H1 (cell line): ENCODE measurements at regions not wholly inside any gene's neighbourhood (a gene's known extent, or its start where the extent isn't known, plus 50 kb on each side); places are given as distances from the start of the nearest gene placed in this dataset.

Experiments used
- CTCF ChIA-PET: fragments of 300-600 bp; sonication (Branson Sonifier 250); formaldehyde crosslinking; loops from one replicate; lab custom pipeline; 2021; ENCODE audit not compliant: partially characterized antibody; lab: Charles Lee
- POLR2A ChIA-PET: fragments of 300-600 bp; sonication (Branson Sonifier 250); formaldehyde crosslinking; loops from one replicate; lab custom pipeline; 2021; ENCODE audit warnings: inconsistent platforms; ENCODE audit not compliant: partially characterized antibody; lab: Charles Lee
- DNase-seq, 2 experiments: peaks; one replicate each; pipeline versions ENCODE4 v3.0.0 to v3.0.0-alpha.2; 2010 to 2022; ENCODE audit warnings: low spot score in 2 of 2, low read depth in 1 of 2, mixed read lengths in 1 of 2
- FAIRE-seq: peaks from 2 replicates; lab custom pipeline; 2011; peaks lifted over from hg19 to GRCh38; lab: Jason Lieb, UNC
- H2AFZ ChIP-seq: 2 replicates; pipeline ENCODE4 v1.8.1; 2012; ENCODE audit warnings: low read length, inconsistent platforms
- H2AK5ac ChIP-seq: 2 replicates; pipeline ENCODE4 v1.6.1; 2013; ENCODE audit warnings: low read depth, low read length
- H2BK120ac ChIP-seq: replicated peaks from 2 replicates; pipeline ENCODE3; 2013; ENCODE audit warnings: low read depth, low read length, inconsistent platforms
- H2BK12ac ChIP-seq: 2 replicates; pipeline ENCODE4 v1.6.1; 2013; ENCODE audit warnings: low read depth, low read length
- H2BK15ac ChIP-seq: 2 replicates; pipeline ENCODE4 v1.6.1; 2013; ENCODE audit warnings: low read length
- H2BK20ac ChIP-seq: 2 replicates; pipeline ENCODE4 v1.6.1; 2013; ENCODE audit warnings: low read length
- H2BK5ac ChIP-seq: 2 replicates; pipeline ENCODE4 v1.6.1; 2013; ENCODE audit warnings: low read depth, low read length
- H3K14ac ChIP-seq: 2 replicates; pipeline ENCODE4 v1.6.1; 2013; ENCODE audit warnings: inconsistent platforms; ENCODE audit not compliant: insufficient read length
- H3K18ac ChIP-seq: 2 replicates; pipeline ENCODE4 v1.6.1; 2013; ENCODE audit warnings: low read length; ENCODE audit errors: extremely low read depth
- H3K23ac ChIP-seq: 2 replicates; pipeline ENCODE4 v1.6.1; 2013; ENCODE audit warnings: inconsistent platforms; ENCODE audit not compliant: insufficient read length
- H3K23me2 ChIP-seq: 2 replicates; pipeline ENCODE4 v1.6.1; 2013; ENCODE audit warnings: low read depth, low read length
- H3K27ac ChIP-seq: 2 replicates; pipeline ENCODE4 v1.6.1; 2011; ENCODE audit warnings: low read depth, low read length, inconsistent platforms
- H3K27me3 ChIP-seq, 4 experiments: replicated peaks in 1 of 4; 1 replicate in 1 of 4; 2 replicates in 3 of 4; pipeline versions ENCODE4 v1.6.1 to v1.8.1; 2011 to 2013; ENCODE audit warnings: low read length in 3 of 4, mild to moderate bottlenecking in 3 of 4, inconsistent platforms in 2 of 4, mixed read lengths in 2 of 4, moderate library complexity in 1 of 4; ENCODE audit not compliant: control insufficient read depth in 3 of 4, insufficient read depth in 3 of 4; ENCODE audit errors: extremely low read depth in 1 of 4
- H3K36me3 ChIP-seq, 4 experiments: 2 replicates each; pipeline versions ENCODE4 v1.6.1 to v1.8.1; 2011 to 2013; ENCODE audit warnings: mild to moderate bottlenecking in 4 of 4, low read length in 3 of 4, moderate library complexity in 2 of 4, control low read depth in 1 of 4, inconsistent platforms in 1 of 4; ENCODE audit not compliant: insufficient read depth in 4 of 4, control insufficient read depth in 2 of 4
- H3K4ac ChIP-seq: replicated peaks from 2 replicates; pipeline ENCODE3; 2013; ENCODE audit warnings: low read length, low read depth, mixed read lengths, inconsistent platforms; ENCODE audit not compliant: insufficient read length
- H3K4me1 ChIP-seq, 4 experiments: replicated peaks in 1 of 4; 1 replicate in 1 of 4; 2 replicates in 3 of 4; pipeline versions ENCODE4 v1.6.1 to v1.8.1; 2011 to 2013; ENCODE audit warnings: low read length in 3 of 4, inconsistent platforms in 2 of 4, mixed read lengths in 1 of 4; ENCODE audit not compliant: insufficient read depth in 4 of 4, control insufficient read depth in 3 of 4
- H3K4me2 ChIP-seq, 2 experiments: 2 replicates each; pipeline versions ENCODE4 v1.6.1 to v1.8.1; 2011 to 2013; ENCODE audit warnings: low read depth in 2 of 2, low read length in 2 of 2, control low read depth in 1 of 2, inconsistent platforms in 1 of 2, mild to moderate bottlenecking in 1 of 2; ENCODE audit not compliant: insufficient read depth in 1 of 2
- H3K4me3 ChIP-seq, 4 experiments: fragments of 200-600, 300-600 bp in 1 of 4; sonication (generic), shearing (Covaris generic), sonication (Bioruptor Twin) in 1 of 4; 2 replicates each; pipeline versions ENCODE4 v1.5.1 to v1.8.1; 2011 to 2016; ENCODE audit warnings: low read length in 4 of 4, low read depth in 3 of 4, control low read depth in 2 of 4, inconsistent platforms in 2 of 4, mild to moderate bottlenecking in 2 of 4, mixed read lengths in 1 of 4, moderate library complexity in 1 of 4; ENCODE audit not compliant: insufficient read depth in 2 of 4; ENCODE audit errors: extremely low read depth in 1 of 4
- H3K56ac ChIP-seq: replicated peaks from 2 replicates; pipeline ENCODE3; 2013; ENCODE audit warnings: low read depth, mild to moderate bottlenecking, mixed read lengths, low read length, inconsistent platforms; ENCODE audit not compliant: insufficient read length
- H3K79me1 ChIP-seq: 2 replicates; pipeline ENCODE4 v1.6.1; 2013; ENCODE audit warnings: low read depth, low read length, control low read depth
- H3K79me2 ChIP-seq, 2 experiments: 2 replicates each; pipeline versions ENCODE4 v1.6.1 to v1.8.1; 2012 to 2013; ENCODE audit warnings: low read length in 2 of 2, mild to moderate bottlenecking in 2 of 2, inconsistent platforms in 1 of 2; ENCODE audit not compliant: insufficient read depth in 2 of 2, control insufficient read depth in 1 of 2
- H3K9ac ChIP-seq, 4 experiments: replicated peaks in 1 of 4; 1 replicate in 1 of 4; 2 replicates in 3 of 4; pipeline versions ENCODE4 v1.6.1 to v1.8.1; 2011 to 2013; ENCODE audit warnings: low read depth in 3 of 4, low read length in 3 of 4, control low read depth in 2 of 4, mild to moderate bottlenecking in 2 of 4, moderate library complexity in 2 of 4, inconsistent platforms in 1 of 4; ENCODE audit errors: extremely low read depth in 1 of 4
- H3K9me3 ChIP-seq, 2 experiments: 2 replicates each; pipeline versions ENCODE4 v1.6.1 to v1.8.1; 2012 to 2013; ENCODE audit warnings: mild to moderate bottlenecking in 2 of 2, moderate library complexity in 2 of 2, control low read depth in 1 of 2, inconsistent platforms in 1 of 2, low read depth in 1 of 2, low read length in 1 of 2, mixed read lengths in 1 of 2; ENCODE audit not compliant: insufficient read depth in 2 of 2
- H4K20me1 ChIP-seq, 2 experiments: replicated peaks in 1 of 2; 2 replicates each; pipeline versions ENCODE3 to v1.8.1; 2011 to 2013; ENCODE audit warnings: inconsistent platforms in 2 of 2, low read length in 2 of 2, mild to moderate bottlenecking in 1 of 2; ENCODE audit not compliant: insufficient read depth in 2 of 2, control insufficient read depth in 1 of 2
- H4K5ac ChIP-seq: 2 replicates; pipeline ENCODE4 v1.6.1; 2013; ENCODE audit warnings: low read length, low read depth, mixed read lengths, inconsistent platforms; ENCODE audit not compliant: insufficient read length
- H4K8ac ChIP-seq: 2 replicates; pipeline ENCODE4 v1.8.0; 2013; ENCODE audit warnings: mild to moderate bottlenecking, moderate library complexity, low read length, inconsistent platforms; ENCODE audit not compliant: insufficient read depth; ENCODE audit errors: extremely low read depth
- H4K91ac ChIP-seq: replicated peaks from 2 replicates; pipeline ENCODE3; 2013; ENCODE audit warnings: low read length, mixed read lengths, inconsistent platforms; ENCODE audit not compliant: insufficient read length
- EGR1 ChIP-seq: IDR thresholded peaks from 2 replicates; pipeline ENCODE4 v1.6.1; 2011; ENCODE audit warnings: low read depth, low read length, borderline replicate concordance
- RXRA ChIP-seq: IDR thresholded peaks from 2 replicates; pipeline ENCODE4 v1.6.1; 2011; ENCODE audit warnings: low read depth, mild to moderate bottlenecking, low read length, moderate library complexity; ENCODE audit not compliant: insufficient read depth
- WGBS, 2 experiments: shearing (Covaris generic) in 1 of 2; methylation state at CpG; one replicate each; pipeline versions ENCODE4 v1.1.6 to v1.1.7; 2013 to 2015; ENCODE audit warnings: low lambda C conversion rate in 2 of 2, mixed read lengths in 2 of 2, inconsistent platforms in 1 of 2, low coverage in 1 of 2, missing lambda C conversion rate in 1 of 2; ENCODE audit not compliant: insufficient replicate concordance in 2 of 2, insufficient coverage in 1 of 2, insufficient read length in 1 of 2; ENCODE audit errors: extremely low coverage in 1 of 2, missing lambda C conversion rate in 1 of 2; 5-methylcytosine and 5-hydroxymethylcytosine counted together

- POLR2A ChIA-PET: interaction anchor here (0.6 kb wide), 1 partner anchor 11 kb away, joined by 3 read pairs; no protein-coding TSS in a partner anchor
- FAIRE-seq: no peak
- 85% methylated on average over 17 of the region's 17 CpGs; no CpG with 5 or more reads in 1 of the 2 experiments for WGBS, 2 experiments
Observed at GRCh38 chr22:48807155-48807554, 1020.5 kb downstream of the BRD1 start.

More at GRCh38 chr22:48807155-48807554, 1020.5 kb downstream of the BRD1 start:
- H3K56ac ChIP-seq: no peak overlapping the region
- no peaks in the 10 kb centered on the region for H4K20me1 ChIP-seq
- H2AK5ac ChIP-seq: no peak overlapping the region
- H3K4me1 ChIP-seq: no peaks in the 10 kb centered on the region
- no peak for DNase-seq
- H3K79me1 ChIP-seq: no peaks in the 10 kb centered on the region
- no peak overlapping the region for H3K4me2 ChIP-seq
- H3K4me3 ChIP-seq: no peak overlapping the region
- no peak overlapping the region for H2BK12ac ChIP-seq
- CTCF ChIA-PET: no interaction called here
- H3K23me2 ChIP-seq: no peaks in the 10 kb centered on the region; the same call in 1 of the 2 replicates
- no peak overlapping the region for H3K14ac ChIP-seq
- H2BK15ac ChIP-seq: no peak overlapping the region
- no peak overlapping the region for H2BK5ac ChIP-seq
- H3K18ac ChIP-seq: no peak overlapping the region
- H3K79me2 ChIP-seq: no peaks in the 10 kb centered on the region
- H2BK120ac ChIP-seq: no peak overlapping the region
- no peaks in the 10 kb centered on the region for H3K27me3 ChIP-seq
- no peak overlapping the region for H4K5ac ChIP-seq
- H4K8ac ChIP-seq: no peak overlapping the region
- no peaks in the 10 kb centered on the region for H3K36me3 ChIP-seq
- H3K9ac ChIP-seq: no peak overlapping the region
- H3K9me3 ChIP-seq: no peaks in the 10 kb centered on the region
- TF ChIP-seq EGR1 (no peak), RXRA (no peak)
- no peak overlapping the region for H2AFZ ChIP-seq
- H4K91ac ChIP-seq: no peak overlapping the region
- no peak overlapping the region for H3K23ac ChIP-seq
- no peak overlapping the region for H3K27ac ChIP-seq
- no peak overlapping the region for H2BK20ac ChIP-seq
- no peak overlapping the region for H3K4ac ChIP-seq
